Common myeloid progenitor, CD34-positive (primary cell): ENCODE measurements at regions not wholly inside any gene's neighbourhood (a gene's known extent, or its start where the extent isn't known, plus 50 kb on each side); places are given as distances from the start of the nearest gene placed in this dataset.

Experiments used
- CTCF ChIA-PET: fragments of 350-600 bp; sonication (Branson Sonifier 250); formaldehyde crosslinking; loops from one replicate; lab custom pipeline; 2021; ENCODE audit warnings: antibody characterized with exemption; lab: Charles Lee
- POLR2A ChIA-PET: fragments of 350-600 bp; sonication (Branson Sonifier 250); formaldehyde crosslinking; loops from one replicate; lab custom pipeline; 2021; ENCODE audit warnings: antibody characterized with exemption; lab: Charles Lee
- DNase-seq, 3 donors: peaks; one replicate each; pipeline versions ENCODE4 v3.0.0 to v3.0.0-alpha.2; 2013
- H3K27ac ChIP-seq, 2 experiments: 1 replicate in 1 of 2; 2 replicates in 1 of 2; pipeline ENCODE4 v1.7.0; 2013; ENCODE audit warnings: inconsistent platforms in 2 of 2, low read length in 2 of 2, mild to moderate bottlenecking in 2 of 2, low read depth in 1 of 2, moderate library complexity in 1 of 2; ENCODE audit not compliant: severe bottlenecking in 2 of 2, insufficient read depth in 1 of 2, poor library complexity in 1 of 2
- H3K27me3 ChIP-seq, 5 experiments: replicated peaks in 2 of 5; 1 replicate in 3 of 5; 2 replicates in 2 of 5; pipeline versions ENCODE4 v1.6.1 to v1.7.0; 2013; ENCODE audit warnings: low read length in 4 of 5, mild to moderate bottlenecking in 2 of 5, moderate library complexity in 2 of 5, inconsistent platforms in 1 of 5; ENCODE audit not compliant: insufficient read depth in 5 of 5, control insufficient read depth in 4 of 5
- H3K36me3 ChIP-seq, 4 experiments: 1 replicate in 2 of 4; 2 replicates in 2 of 4; pipeline versions ENCODE4 v1.6.1 to v1.7.0; 2013; ENCODE audit warnings: low read length in 3 of 4, control low read depth in 1 of 4, mild to moderate bottlenecking in 1 of 4; ENCODE audit not compliant: control insufficient read depth in 4 of 4, insufficient read depth in 4 of 4
- H3K4me1 ChIP-seq, 4 experiments: 1 replicate in 3 of 4; 2 replicates in 1 of 4; pipeline versions ENCODE4 v1.6.1 to v1.7.1; 2013; ENCODE audit warnings: low read length in 3 of 4, mild to moderate bottlenecking in 3 of 4, control low read depth in 1 of 4, inconsistent platforms in 1 of 4, moderate library complexity in 1 of 4; ENCODE audit not compliant: control insufficient read depth in 4 of 4, insufficient read depth in 4 of 4; ENCODE audit errors: control extremely low read depth in 1 of 4
- H3K4me3 ChIP-seq, 7 experiments: 1 replicate in 4 of 7; 2 replicates in 3 of 7; pipeline versions ENCODE4 v1.5.1 to v1.7.0; 2013; ENCODE audit warnings: mild to moderate bottlenecking in 7 of 7, low read length in 6 of 7, moderate library complexity in 6 of 7, inconsistent platforms in 2 of 7, low read depth in 2 of 7, control low read depth in 1 of 7; ENCODE audit not compliant: insufficient read depth in 4 of 7, control insufficient read depth in 1 of 7; ENCODE audit errors: extremely low read depth in 1 of 7
- H3K9me3 ChIP-seq, 5 experiments: 1 replicate in 4 of 5; 2 replicates in 1 of 5; pipeline versions ENCODE4 v1.6.1 to v1.7.1; 2013; ENCODE audit warnings: low read length in 4 of 5, mild to moderate bottlenecking in 2 of 5, inconsistent platforms in 1 of 5, low read depth in 1 of 5, moderate library complexity in 1 of 5; ENCODE audit not compliant: control insufficient read depth in 4 of 5, insufficient read depth in 2 of 5; ENCODE audit errors: control extremely low read depth in 1 of 5
- WGBS: methylation state at CpG from one replicate; pipeline ENCODE4 v1.1.5; 2013; ENCODE audit not compliant: insufficient coverage; 5-methylcytosine and 5-hydroxymethylcytosine counted together

GRCh38 chr5:128591598-128592455 lies 53.8 kb upstream of the FBN2 start:
- no peak overlapping the region for H3K27ac ChIP-seq
- POLR2A ChIA-PET: no interaction called here
- DNase-seq: no peak
- no peak overlapping the region for H3K4me3 ChIP-seq
- CTCF ChIA-PET: no interaction called here
- no CpG with 5 or more reads among the region's 5 CpGs for WGBS
- H3K27me3 ChIP-seq: no peaks in the 10 kb centered on the region
- H3K36me3 ChIP-seq: no peaks in the 10 kb centered on the region
- no peaks in the 10 kb centered on the region for H3K4me1 ChIP-seq
- H3K9me3 ChIP-seq: no peaks in the 10 kb centered on the region

GRCh38 chr5:128596071-128596470 lies 58.0 kb upstream of the FBN2 start:
- ChIA-PET POLR2A (no interaction called here), CTCF (no interaction called here)
- H3K9me3 ChIP-seq: no peaks in the 10 kb centered on the region
- WGBS: 89% methylated on average over 3 of the region's 4 CpGs
- no peak for DNase-seq
- H3K36me3 ChIP-seq: no peaks in the 10 kb centered on the region
- H3K27ac ChIP-seq: no peak overlapping the region
- no peaks in the 10 kb centered on the region for H3K4me1 ChIP-seq
- H3K27me3 ChIP-seq: no peaks in the 10 kb centered on the region
- H3K4me3 ChIP-seq: no peak overlapping the region

GRCh38 chr5:128597156-128597555 lies 59.1 kb upstream of the FBN2 start:
- H3K4me3 ChIP-seq: no peak overlapping the region
- POLR2A ChIA-PET: no interaction called here
- H3K36me3 ChIP-seq: no peaks in the 10 kb centered on the region
- CTCF ChIA-PET: no interaction called here
- H3K27ac ChIP-seq: no peak overlapping the region
- H3K4me1 ChIP-seq: no peaks in the 10 kb centered on the region
- no peaks in the 10 kb centered on the region for H3K9me3 ChIP-seq
- no peak for DNase-seq
- H3K27me3 ChIP-seq: no peaks in the 10 kb centered on the region
- 100% methylated on average over 1 of the region's 3 CpGs for WGBS

GRCh38 chr5:128613128-128613527 lies 75.1 kb upstream of the FBN2 start:
- 86% methylated on average over 1 of the region's 4 CpGs for WGBS
- peaks cover 0 to 7% (median 4%) of the 10 kb centered on the region in 5 experiments for H3K9me3 ChIP-seq
- CTCF ChIA-PET: no interaction called here
- no peak overlapping the region for H3K4me3 ChIP-seq
- no peaks in the 10 kb centered on the region for H3K4me1 ChIP-seq
- H3K27ac ChIP-seq: no peak overlapping the region
- POLR2A ChIA-PET: no interaction called here
- DNase-seq: no peak
- no peaks in the 10 kb centered on the region for H3K36me3 ChIP-seq
- H3K27me3 ChIP-seq: peaks cover 0 to 2% (median 0%) of the 10 kb centered on the region in 5 experiments

- no peak overlapping the region for H3K27ac ChIP-seq
- no peaks in the 10 kb centered on the region for H3K36me3 ChIP-seq
- CTCF ChIA-PET: no interaction called here
- POLR2A ChIA-PET: no interaction called here
- H3K27me3 ChIP-seq: peaks cover 0 to 2% (median 0%) of the 10 kb centered on the region in 5 experiments
- H3K9me3 ChIP-seq: peaks cover 0 to 4% (median 2%) of the 10 kb centered on the region in 5 experiments
- no peak overlapping the region for H3K4me3 ChIP-seq
- no peak for DNase-seq
- H3K4me1 ChIP-seq: no peaks in the 10 kb centered on the region
These were observed 75.7 kb upstream of the FBN2 start for GRCh38 chr5:128613766-128614165.

GRCh38 chr5:128615578-128615977 lies 77.5 kb upstream of the FBN2 start:
- ChIA-PET POLR2A (no interaction called here), CTCF (no interaction called here)
- no peaks in the 10 kb centered on the region for H3K4me1 ChIP-seq
- peaks cover 0 to 2% (median 0%) of the 10 kb centered on the region in 5 experiments for H3K27me3 ChIP-seq
- H3K27ac ChIP-seq: no peak overlapping the region
- no peak for DNase-seq
- no peak overlapping the region for H3K4me3 ChIP-seq
- H3K36me3 ChIP-seq: no peaks in the 10 kb centered on the region
- no peaks in the 10 kb centered on the region for H3K9me3 ChIP-seq

GRCh38 chr5:128626536-128627090 lies 88.6 kb upstream of the FBN2 start:
- WGBS: 70% methylated on average over 1 of the region's 1 CpG
- H3K4me3 ChIP-seq: no peak overlapping the region
- H3K36me3 ChIP-seq: no peaks in the 10 kb centered on the region

More at GRCh38 chr5:128626536-128627090, 88.6 kb upstream of the FBN2 start:
- Histone ChIP-seq H3K27me3 (no peaks in the 10 kb centered on the region), H3K27ac (no peak overlapping the region), H3K9me3 (no peaks in the 10 kb centered on the region), H3K4me1 (no peaks in the 10 kb centered on the region)
- ChIA-PET POLR2A (no interaction called here), CTCF (no interaction called here)
- DNase-seq: no peak
